Activated naive CD8-positive, alpha-beta T cell treated with anti-CD3 and anti-CD28 coated beads, Interleukin-2, amount 50 U/mL, for 24 hours (primary cell): ENCODE measurements at regions not wholly inside any gene's neighbourhood (a gene's known extent, or its start where the extent isn't known, plus 50 kb on each side); places are given as distances from the start of the nearest gene placed in this dataset.
"Not testable (repeated sequence)": the region's sequence is repeated elsewhere in the genome, so short reads cannot be mapped to it uniquely, and the experiment has no call there.

Experiments
- ATAC-seq: fragments of 150-1000 bp; cut with Tn5 transposase; one replicate; pipeline ENCODE4 v1.10.0; 2021
- DNase-seq: peaks from one replicate; pipeline ENCODE4 v3.0.0; 2021
- H3K27ac Mint-ChIP-seq: one replicate; pipeline ENCODE4 v1.8.0; 2021; ENCODE audit warnings: mild to moderate bottlenecking, mixed read lengths
- H3K27me3 Mint-ChIP-seq: one replicate; pipeline ENCODE4 v1.8.0; 2021; ENCODE audit warnings: mixed read lengths
- H3K36me3 Mint-ChIP-seq: one replicate; pipeline ENCODE4 v1.8.0; 2021; ENCODE audit warnings: low read depth, mixed read lengths
- H3K4me1 Mint-ChIP-seq: one replicate; pipeline ENCODE4 v1.8.0; 2021; ENCODE audit warnings: mixed read lengths
- H3K4me3 Mint-ChIP-seq: one replicate; pipeline ENCODE4 v1.8.0; 2021; ENCODE audit warnings: mild to moderate bottlenecking, moderate library complexity, mixed read lengths
- H3K9me3 Mint-ChIP-seq: one replicate; pipeline ENCODE4 v1.8.0; 2021; ENCODE audit warnings: mixed read lengths

DNA sequence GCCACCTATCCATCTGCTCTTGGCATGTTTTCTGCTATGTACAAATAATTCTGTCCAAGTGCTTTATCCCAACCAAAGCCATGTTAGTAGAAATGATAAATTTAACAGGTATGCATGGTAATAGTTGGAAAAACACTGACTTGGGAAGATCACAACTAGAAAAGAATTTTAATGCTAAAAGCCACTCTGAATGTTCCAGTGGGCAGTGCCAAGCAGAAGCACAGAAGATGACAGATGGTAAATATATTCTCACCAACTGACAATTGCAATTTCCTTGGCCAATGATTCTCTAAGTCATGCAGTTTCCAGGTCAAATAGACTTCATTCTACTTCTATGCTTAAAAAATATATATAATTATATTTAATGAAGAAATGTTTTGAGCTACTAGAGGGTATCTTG lies 83.6 kb upstream of the SEMA3C start:
- H3K36me3 Mint-ChIP-seq, result no peaks in the 10 kb centered on the region
- H3K4me1 Mint-ChIP-seq, result no peaks in the 10 kb centered on the region
- no peak for DNase-seq
- H3K9me3 Mint-ChIP-seq, result no peaks in the 10 kb centered on the region
- H3K27ac Mint-ChIP-seq, result no peak overlapping the region
- H3K27me3 Mint-ChIP-seq, result no peaks in the 10 kb centered on the region
- ATAC-seq, result no peak
- H3K4me3 Mint-ChIP-seq, result no peak overlapping the region

DNA sequence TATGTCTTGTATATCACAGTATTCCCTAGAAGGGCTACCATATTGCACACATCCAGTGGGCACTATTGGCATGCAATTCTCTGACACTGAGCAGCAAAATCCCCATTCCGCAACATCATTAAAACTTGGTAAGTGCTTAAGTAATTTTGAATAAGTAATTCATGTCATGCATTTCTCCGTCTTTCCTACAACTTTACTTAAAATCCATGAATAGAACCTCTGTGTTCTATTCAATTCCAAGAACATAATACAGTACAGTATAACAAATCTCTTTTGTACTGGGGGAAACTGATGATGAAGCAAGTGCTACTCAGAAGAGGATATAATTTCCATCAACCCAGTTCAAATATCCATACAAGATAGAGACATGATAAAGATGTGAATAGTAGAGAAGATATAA lies 80.9 kb upstream of the SEMA3C start:
- DNase-seq (no peak), ATAC-seq (no peak)
- H3K4me3 Mint-ChIP-seq, result no peak overlapping the region
- peaks cover 5% of the 10 kb centered on the region for H3K9me3 Mint-ChIP-seq
- no peaks in the 10 kb centered on the region for H3K27me3 Mint-ChIP-seq
- no peaks in the 10 kb centered on the region for H3K4me1 Mint-ChIP-seq
- H3K27ac Mint-ChIP-seq, result no peak overlapping the region
- H3K36me3 Mint-ChIP-seq, result no peaks in the 10 kb centered on the region

DNA sequence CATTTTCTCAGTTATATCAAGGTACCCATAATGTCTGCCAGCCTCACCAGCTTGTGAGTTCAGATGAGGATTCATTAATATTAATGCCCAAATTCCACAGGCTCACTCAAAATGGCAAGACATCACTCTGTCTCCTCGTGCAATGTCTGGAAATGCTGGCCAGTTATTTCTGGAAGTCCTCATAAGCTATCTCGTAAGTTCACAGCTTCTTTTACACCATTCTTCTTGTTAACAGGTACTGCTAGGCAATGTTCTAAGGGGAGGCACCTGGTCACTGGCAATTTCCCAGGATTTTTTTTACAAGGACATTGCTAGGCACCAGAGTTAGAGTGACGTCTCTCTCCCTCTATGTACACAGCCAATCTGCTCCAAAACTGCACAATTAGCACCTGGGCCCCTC lies 80.2 kb upstream of the SEMA3C start:
- DNase-seq, result no peak
- Mint-ChIP-seq H3K4me1 (no peaks in the 10 kb centered on the region), H3K4me3 (no peak overlapping the region), H3K36me3 (no peaks in the 10 kb centered on the region), H3K27me3 (no peaks in the 10 kb centered on the region), H3K27ac (no peak overlapping the region), H3K9me3 (peaks cover 5% of the 10 kb centered on the region)
- no peak for ATAC-seq

GRCh38 chr7:80997841-80998240 lies 79.0 kb upstream of the SEMA3C start:
- DNase-seq (no peak), ATAC-seq (no peak)
- no peak overlapping the region for H3K27ac Mint-ChIP-seq
- no peaks in the 10 kb centered on the region for H3K36me3 Mint-ChIP-seq
- H3K4me3 Mint-ChIP-seq, result no peak overlapping the region
- H3K27me3 Mint-ChIP-seq, result no peaks in the 10 kb centered on the region
- H3K4me1 Mint-ChIP-seq, result no peaks in the 10 kb centered on the region
- peaks cover 9% of the 10 kb centered on the region for H3K9me3 Mint-ChIP-seq

GRCh38 chr7:80996236-80996635 lies 77.4 kb upstream of the SEMA3C start:
- H3K9me3 Mint-ChIP-seq, result not testable (repeated sequence)

GRCh38 chr7:80991654-80992053 lies 72.8 kb upstream of the SEMA3C start:
- Mint-ChIP-seq H3K27me3 (no peaks in the 10 kb centered on the region), H3K9me3 (peaks cover 13% of the 10 kb centered on the region), H3K4me3 (no peak overlapping the region), H3K27ac (no peak overlapping the region), H3K4me1 (no peaks in the 10 kb centered on the region), H3K36me3 (no peaks in the 10 kb centered on the region)
- no peak for ATAC-seq
- no peak for DNase-seq

More at GRCh38 chr7:80996236-80996635, 77.4 kb upstream of the SEMA3C start:
- not testable (repeated sequence) for DNase-seq, H3K4me1 Mint-ChIP-seq, H3K27me3 Mint-ChIP-seq, H3K27ac Mint-ChIP-seq, H3K36me3 Mint-ChIP-seq, H3K4me3 Mint-ChIP-seq, ATAC-seq

GRCh38 chr7:80984619-80985018 lies 65.8 kb upstream of the SEMA3C start:
- H3K27me3 Mint-ChIP-seq, result no peaks in the 10 kb centered on the region
- H3K4me1 Mint-ChIP-seq, result no peaks in the 10 kb centered on the region
- H3K4me3 Mint-ChIP-seq, result no peak overlapping the region
- H3K9me3 Mint-ChIP-seq, result no peaks in the 10 kb centered on the region
- no peak overlapping the region for H3K27ac Mint-ChIP-seq
- no peaks in the 10 kb centered on the region for H3K36me3 Mint-ChIP-seq
- ATAC-seq, result no peak
- no peak for DNase-seq

GRCh38 chr7:80981405-80981804 lies 62.6 kb upstream of the SEMA3C start:
- no peak for DNase-seq
- no peaks in the 10 kb centered on the region for H3K36me3 Mint-ChIP-seq
- no peak for ATAC-seq
- no peaks in the 10 kb centered on the region for H3K9me3 Mint-ChIP-seq
- H3K27ac Mint-ChIP-seq, result no peak overlapping the region
- no peaks in the 10 kb centered on the region for H3K27me3 Mint-ChIP-seq
- H3K4me3 Mint-ChIP-seq, result no peak overlapping the region
- no peaks in the 10 kb centered on the region for H3K4me1 Mint-ChIP-seq

DNA sequence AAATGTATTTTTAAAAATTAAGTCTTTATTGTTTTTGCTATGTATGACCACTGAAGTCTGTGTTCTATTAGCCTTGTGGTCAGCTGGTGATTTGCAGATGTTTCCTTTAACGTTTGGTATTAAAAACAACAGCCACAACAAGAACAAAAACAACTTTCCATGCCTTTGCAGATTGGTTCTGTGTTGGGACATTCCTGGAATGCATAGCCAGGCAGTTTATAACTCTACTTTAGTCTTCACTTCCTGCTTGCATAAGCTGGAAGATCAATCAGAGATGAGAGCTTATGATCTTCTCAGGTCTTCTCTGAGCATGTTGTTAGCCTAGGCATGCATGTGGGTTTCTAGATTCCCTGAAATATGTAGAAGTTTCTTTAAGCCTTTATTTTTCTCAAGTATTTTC lies 58.9 kb upstream of the SEMA3C start:
- H3K27ac Mint-ChIP-seq, result no peak overlapping the region
- no peaks in the 10 kb centered on the region for H3K27me3 Mint-ChIP-seq
- ATAC-seq (no peak), DNase-seq (no peak)
- no peak overlapping the region for H3K4me3 Mint-ChIP-seq
- H3K4me1 Mint-ChIP-seq, result no peaks in the 10 kb centered on the region
- peaks cover 4% of the 10 kb centered on the region for H3K9me3 Mint-ChIP-seq
- no peaks in the 10 kb centered on the region for H3K36me3 Mint-ChIP-seq

- Mint-ChIP-seq H3K27me3 (no peaks in the 10 kb centered on the region), H3K9me3 (peaks cover 8% of the 10 kb centered on the region), H3K4me1 (no peaks in the 10 kb centered on the region), H3K4me3 (no peak overlapping the region), H3K27ac (no peak overlapping the region), H3K36me3 (no peaks in the 10 kb centered on the region)
- DNase-seq (no peak), ATAC-seq (no peak)
These were observed 55.8 kb upstream of the SEMA3C start for GRCh38 chr7:80974396-80975358.

GRCh38 chr7:80971225-80971624 lies 52.4 kb upstream of the SEMA3C start:
- H3K4me1 Mint-ChIP-seq, result no peaks in the 10 kb centered on the region
- no peaks in the 10 kb centered on the region for H3K27me3 Mint-ChIP-seq
- no peak overlapping the region for H3K4me3 Mint-ChIP-seq
- peaks cover 8% of the 10 kb centered on the region for H3K9me3 Mint-ChIP-seq
- DNase-seq, result no peak
- H3K27ac Mint-ChIP-seq, result no peak overlapping the region
- ATAC-seq, result no peak
- H3K36me3 Mint-ChIP-seq, result no peaks in the 10 kb centered on the region
